ENCODE measurements at regions not wholly inside any gene's neighbourhood (a gene's known extent, or its start where the extent isn't known, plus 50 kb on each side); places are given as distances from the start of the nearest gene placed in this dataset.

- DNase-seq (ENCODE audit: low spot score): no peak
- no peak overlapping the region for H3K27ac ChIP-seq
- no peak for TF ChIP-seq CTCF (IDR thresholded peaks at IDR 0.05)
- no peak overlapping the region for H3K4me3 ChIP-seq
These were observed 159.3 kb downstream of the SS18 start for GRCh38 chr18:25931126-25931525.

- DNase-seq (ENCODE audit: low spot score): no peak
- TF ChIP-seq CTCF (IDR thresholded peaks at IDR 0.05): no peak
- Histone ChIP-seq H3K4me3 (no peak overlapping the region), H3K27ac (no peak overlapping the region)
These were observed 160.6 kb downstream of the SS18 start for GRCh38 chr18:25929787-25930186.

- no peak for TF ChIP-seq CTCF (IDR thresholded peaks at IDR 0.05)
- DNase-seq (ENCODE audit: low spot score): no peak
- Histone ChIP-seq H3K4me3 (no peak overlapping the region), H3K27ac (no peak overlapping the region)
These were observed 162.6 kb downstream of the SS18 start for GRCh38 chr18:25927830-25928229.

GRCh38 chr18:25923193-25923592, 167.2 kb downstream of the SS18 start:
- TF ChIP-seq CTCF (IDR thresholded peaks at IDR 0.05): no peak
- H3K27ac ChIP-seq: no peak overlapping the region
- H3K4me3 ChIP-seq: no peak overlapping the region
- DNase-seq (ENCODE audit: low spot score): no peak

DNA sequence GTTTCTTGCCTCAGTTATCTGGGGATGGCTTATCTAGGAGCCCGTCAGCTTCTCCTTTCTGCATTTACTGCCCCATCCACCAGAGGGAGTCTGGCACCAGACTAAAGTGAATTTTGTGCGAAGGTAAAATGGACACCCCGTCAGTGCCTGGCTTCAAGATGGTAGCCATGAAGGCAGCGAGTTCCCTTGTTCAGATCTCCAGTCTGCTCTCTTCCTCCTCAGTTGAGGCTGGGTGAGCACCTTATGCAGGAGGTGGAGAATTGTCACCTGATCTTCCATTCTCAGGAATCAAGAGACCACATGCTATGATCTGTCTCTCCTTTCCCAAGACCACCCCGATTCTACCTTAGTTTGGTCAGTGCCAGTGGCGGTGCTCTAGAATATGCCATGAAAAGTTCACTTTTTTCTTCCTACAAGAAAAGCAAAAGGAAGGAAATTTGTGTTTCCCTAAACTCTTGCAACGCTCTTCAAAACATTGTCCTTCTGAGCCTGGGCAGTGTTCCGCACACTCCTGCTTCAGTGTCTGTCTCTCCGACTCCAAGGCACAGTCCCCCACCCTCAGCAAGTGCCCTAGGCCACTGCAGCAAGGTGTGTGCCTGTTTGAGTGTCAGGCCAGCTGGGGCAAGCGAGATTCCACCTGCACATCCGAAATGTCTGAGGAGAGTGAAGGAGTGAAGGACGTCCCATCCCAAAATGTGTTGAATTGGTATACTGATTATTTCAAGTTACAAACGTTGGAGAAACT, 168.6 kb downstream of the SS18 start:
- DNase-seq (ENCODE audit: low spot score): no peak
- no peak overlapping the region for H3K27ac ChIP-seq
- TF ChIP-seq CTCF (IDR thresholded peaks at IDR 0.05): no peak
- no peak overlapping the region for H3K4me3 ChIP-seq

DNA sequence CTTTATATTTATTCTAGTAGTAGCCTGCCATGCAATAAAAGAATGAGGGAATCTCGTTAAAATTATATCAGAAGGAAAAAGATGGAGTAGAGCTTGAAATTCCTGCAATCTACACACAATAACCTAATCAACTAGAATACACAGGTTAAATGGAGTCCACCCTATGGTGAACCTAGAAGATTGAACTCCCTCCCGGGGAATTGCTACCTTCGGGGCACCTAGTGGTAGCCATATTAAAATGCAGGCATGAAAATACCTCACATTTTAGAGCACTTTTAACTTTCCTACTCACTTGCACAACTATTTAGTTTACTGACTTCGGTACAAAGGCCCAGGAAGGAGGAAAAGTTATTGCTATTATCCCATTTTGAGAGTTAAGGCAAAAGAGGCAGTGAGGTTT, 174.5 kb downstream of the SS18 start:
- no peak overlapping the region for H3K27ac ChIP-seq
- TF ChIP-seq CTCF (IDR thresholded peaks at IDR 0.05): no peak
- H3K4me3 ChIP-seq: no peak overlapping the region
- no peak for DNase-seq (ENCODE audit: low spot score)

DNA sequence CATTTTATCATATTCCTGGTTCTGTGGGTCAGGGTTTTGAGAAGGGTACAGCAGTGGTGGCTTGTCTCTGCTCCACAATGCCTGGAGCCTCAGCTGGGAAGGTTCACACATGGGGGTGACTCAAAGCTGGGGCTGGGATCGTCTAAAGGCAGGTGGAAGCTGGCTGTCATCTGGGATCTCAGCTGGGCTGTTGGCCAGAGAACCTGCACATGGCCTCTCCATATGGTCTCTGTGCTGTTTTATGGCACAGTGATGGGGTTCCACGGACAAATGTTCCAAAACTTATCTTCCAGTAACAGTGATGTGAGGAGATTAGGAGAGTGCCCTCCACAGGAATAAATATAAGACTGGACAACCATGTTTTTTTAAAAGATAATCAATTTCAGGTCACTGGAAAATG, 191.4 kb downstream of the SS18 start:
- DNase-seq (ENCODE audit: low spot score): no peak
- no peak overlapping the region for H3K27ac ChIP-seq
- H3K4me3 ChIP-seq: no peak overlapping the region
- TF ChIP-seq CTCF (IDR thresholded peaks at IDR 0.05): no peak
